ENCODE measurements at regions not wholly inside any gene's neighbourhood (a gene's known extent, or its start where the extent isn't known, plus 50 kb on each side); places are given as distances from the start of the nearest gene placed in this dataset.
A peak's percentile ranks its signal among the peaks of the same experiment; 100 is the strongest.

DNA sequence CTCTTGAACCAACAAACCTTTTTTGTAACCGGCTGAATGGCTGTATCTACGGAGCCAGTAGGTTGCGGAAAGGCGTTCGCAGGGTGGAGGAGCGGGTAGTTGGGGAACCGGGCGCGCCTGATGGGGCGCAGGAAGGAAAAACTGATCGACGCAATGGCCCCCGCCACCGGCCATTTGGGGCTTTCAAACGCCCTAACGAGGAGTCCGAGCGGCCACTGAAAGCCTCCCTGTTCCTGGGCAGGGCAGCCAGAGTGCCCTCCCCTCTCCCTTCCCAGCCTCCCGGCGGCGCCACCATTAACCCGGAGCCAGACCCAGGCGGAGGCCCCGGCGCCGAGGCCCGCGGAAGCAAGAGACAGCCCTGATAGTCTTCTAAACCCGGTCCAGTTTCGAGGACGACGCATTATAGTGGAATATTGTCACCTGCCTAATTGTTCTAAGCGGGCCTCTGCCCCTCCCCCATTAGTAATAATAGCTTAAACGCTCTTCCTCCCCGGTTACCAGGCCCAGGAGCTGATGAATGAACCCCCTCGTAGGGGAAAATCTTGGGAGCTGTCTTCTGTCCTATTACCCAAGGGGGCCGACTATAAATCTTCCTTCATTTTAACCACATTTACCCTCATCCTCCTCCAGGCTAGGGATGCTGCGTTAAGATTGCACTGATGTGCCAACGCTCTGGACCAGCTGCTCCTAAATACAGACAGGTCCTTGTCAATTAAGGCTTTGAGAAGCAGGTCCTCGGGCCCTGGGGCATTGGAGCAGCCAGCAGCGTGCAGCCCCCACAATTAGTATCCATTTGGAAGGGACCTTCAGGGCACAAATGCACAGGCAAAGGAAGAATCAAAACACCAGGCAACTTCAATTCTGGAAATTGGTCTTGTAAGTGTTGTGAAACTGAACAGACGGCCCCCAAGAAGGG is 61.6 kb upstream of the TMEM33 start:
- H3K27ac Mint-ChIP-seq, result no peak overlapping the region
- no peak for DNase-seq
- no peak for ATAC-seq
- H3K4me3 Mint-ChIP-seq, result no peak overlapping the region
- H3K36me3 Mint-ChIP-seq (ENCODE audit: low read depth), result no peaks in the 10 kb centered on the region
- peaks cover 90% of the 10 kb centered on the region for H3K27me3 Mint-ChIP-seq
- H3K9me3 ChIP-seq (ENCODE audit: control insufficient read depth, low read length, poor library complexity, severe bottlenecking), result no peaks in the 10 kb centered on the region
- H3K4me1 Mint-ChIP-seq, result peaks cover 4% of the 10 kb centered on the region

DNA sequence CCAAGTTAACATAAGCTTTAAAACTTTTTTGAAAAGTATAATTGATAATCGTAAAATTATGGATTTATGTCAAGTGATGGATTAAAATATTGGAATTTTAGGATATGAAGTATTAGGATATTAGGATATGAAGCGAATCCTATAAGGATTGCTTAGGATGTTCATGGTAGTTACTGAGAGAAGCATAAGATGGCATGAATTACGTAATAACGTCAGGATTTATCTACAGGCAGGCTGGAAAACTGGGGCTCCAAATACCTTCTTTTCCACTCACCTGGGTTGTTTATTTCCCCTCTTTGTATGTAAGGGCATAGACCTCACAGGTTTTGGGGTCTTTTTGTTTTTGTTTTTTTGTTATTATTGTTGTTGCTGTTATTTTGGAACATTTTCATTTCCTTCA is 65.2 kb upstream of the TMEM33 start:
- ATAC-seq (no peak), DNase-seq (no peak)
- H3K27ac Mint-ChIP-seq, result no peak overlapping the region
- peaks cover 8% of the 10 kb centered on the region for H3K4me1 Mint-ChIP-seq
- H3K27me3 Mint-ChIP-seq, result peaks cover 85% of the 10 kb centered on the region
- H3K9me3 ChIP-seq (ENCODE audit: control insufficient read depth, low read length, poor library complexity, severe bottlenecking), result no peaks in the 10 kb centered on the region
- no peak overlapping the region for H3K4me3 Mint-ChIP-seq
- H3K36me3 Mint-ChIP-seq (ENCODE audit: low read depth), result peaks cover 3% of the 10 kb centered on the region

DNA sequence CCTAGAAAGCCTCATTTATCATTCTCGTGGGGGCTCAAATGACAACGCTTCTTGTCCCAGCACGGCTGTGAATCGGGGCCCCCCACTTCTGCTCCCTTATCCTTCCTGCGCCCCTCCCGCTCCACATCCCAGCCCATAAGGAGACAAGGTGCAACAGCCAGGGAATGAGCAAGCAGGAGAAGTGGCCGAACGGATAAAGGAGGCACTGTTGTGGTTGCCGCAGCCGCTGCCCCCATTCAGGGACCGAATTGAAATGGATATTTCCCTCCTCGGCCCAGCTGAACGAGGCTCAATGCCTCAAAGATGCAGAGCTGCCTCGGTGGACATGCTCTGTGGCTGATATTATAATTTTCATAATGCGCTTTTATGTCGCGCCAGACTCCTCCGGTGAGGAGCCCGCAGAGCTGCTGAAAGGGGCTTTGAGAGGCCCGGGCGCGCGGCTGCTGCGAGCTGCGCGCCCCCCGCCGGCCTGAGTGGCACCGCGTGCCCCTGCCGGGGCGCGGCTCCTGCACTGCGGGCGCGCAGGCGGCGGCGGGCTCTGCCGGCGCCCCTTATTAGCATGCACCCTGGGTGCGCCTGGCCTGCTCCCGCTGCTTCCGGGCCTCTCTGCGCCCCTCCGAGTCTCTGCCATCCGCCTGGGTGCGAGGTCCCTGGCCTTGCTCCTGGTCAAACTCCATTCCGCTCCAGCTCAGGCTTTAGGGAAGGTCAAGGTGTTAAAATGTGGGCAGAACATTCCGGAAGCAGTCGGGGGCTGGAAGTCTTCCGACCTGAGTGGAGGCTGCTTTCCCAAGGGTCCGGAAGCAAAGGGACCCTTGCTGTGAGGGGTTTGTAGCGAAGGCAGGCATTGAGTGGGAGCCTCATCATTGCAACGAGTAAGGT is 68.2 kb upstream of the TMEM33 start:
- ATAC-seq, result no peak
- no peak for DNase-seq
- Mint-ChIP-seq H3K27ac (no peak overlapping the region), H3K36me3 (ENCODE audit: low read depth) (peaks cover 3% of the 10 kb centered on the region), H3K4me3 (peak overlapping the region; percentile 67), H3K27me3 (peaks cover 76% of the 10 kb centered on the region), H3K4me1 (peaks cover 12% of the 10 kb centered on the region)
- no peaks in the 10 kb centered on the region for H3K9me3 ChIP-seq (ENCODE audit: control insufficient read depth, low read length, poor library complexity, severe bottlenecking)

DNA sequence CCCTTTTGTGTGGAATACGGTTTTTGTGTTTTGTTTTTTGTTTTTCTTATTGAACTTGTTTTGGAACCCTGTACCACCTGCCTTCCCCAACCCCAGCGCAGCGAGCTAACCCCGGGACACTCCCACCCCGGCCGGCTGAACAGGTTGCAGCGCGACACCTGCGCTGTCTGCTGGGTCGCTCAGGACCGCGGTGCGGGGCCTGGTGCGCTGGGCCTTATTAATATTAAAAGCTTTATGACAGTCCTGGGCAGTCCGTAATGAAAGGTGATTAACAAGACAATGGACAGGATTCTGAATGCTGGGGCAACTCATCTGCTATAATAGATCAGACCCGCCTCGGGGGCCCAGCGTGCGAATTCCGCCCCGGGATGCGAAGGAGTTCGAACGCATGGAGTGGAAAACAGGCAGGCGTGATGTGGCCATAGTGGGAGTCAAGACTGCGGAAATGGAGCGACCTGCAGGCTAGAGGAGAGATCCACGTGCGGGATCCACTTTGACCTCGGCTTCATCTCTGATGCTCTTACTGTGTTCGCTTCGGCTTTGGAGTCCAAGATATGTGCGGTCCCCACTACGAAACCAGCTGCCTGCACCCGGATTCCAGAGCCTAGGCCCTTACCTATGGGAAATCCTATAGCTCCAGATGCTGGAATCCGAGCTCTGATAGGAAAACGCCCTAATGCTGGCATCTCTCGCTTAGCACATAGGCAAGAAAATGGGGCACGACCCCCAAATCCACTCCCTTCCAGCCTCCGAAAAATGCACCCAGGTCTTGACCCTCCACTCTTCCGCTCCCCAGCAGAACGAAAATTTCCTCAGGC is 69.0 kb upstream of the TMEM33 start:
- Mint-ChIP-seq H3K27me3 (peaks cover 75% of the 10 kb centered on the region), H3K4me3 (peak overlapping the region; percentile 15), H3K4me1 (peaks cover 12% of the 10 kb centered on the region), H3K27ac (no peak overlapping the region), H3K36me3 (ENCODE audit: low read depth) (peaks cover 3% of the 10 kb centered on the region)
- H3K9me3 ChIP-seq (ENCODE audit: control insufficient read depth, low read length, poor library complexity, severe bottlenecking), result no peaks in the 10 kb centered on the region
- DNase-seq, result no peak
- ATAC-seq, result no peak

DNA sequence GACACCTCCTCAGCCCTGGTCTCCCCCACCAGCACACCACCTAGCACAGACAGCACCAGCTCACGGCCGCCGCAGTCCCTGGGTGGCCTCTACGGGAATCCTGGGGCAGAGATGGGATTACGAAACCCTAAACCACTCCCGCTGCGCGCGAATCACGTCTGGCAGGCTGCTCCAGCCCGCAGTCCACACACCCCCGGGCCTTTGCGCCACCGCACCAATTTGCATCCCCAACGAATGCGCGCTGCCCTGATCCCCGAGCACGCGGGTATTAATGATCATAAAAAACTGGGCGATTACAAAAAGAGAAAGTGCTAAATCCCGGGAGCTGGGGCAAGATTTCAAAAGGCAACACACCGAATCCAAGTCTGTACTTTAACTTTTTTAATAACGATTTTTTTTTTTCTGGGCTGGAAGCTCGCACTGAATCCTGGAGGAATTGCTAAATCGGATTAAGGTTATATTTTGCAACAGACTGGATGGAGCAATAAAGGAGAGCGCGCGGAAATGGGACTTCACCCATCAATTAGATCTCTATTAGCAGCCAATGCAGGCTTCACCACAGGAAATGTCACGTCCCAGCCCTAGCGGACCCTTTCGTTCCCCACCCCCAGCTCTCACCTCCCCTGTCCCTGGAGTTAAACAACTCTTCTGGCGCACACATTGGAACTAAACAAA is 69.8 kb upstream of the TMEM33 start:
- peaks cover 3% of the 10 kb centered on the region for H3K36me3 Mint-ChIP-seq (ENCODE audit: low read depth)

DNA sequence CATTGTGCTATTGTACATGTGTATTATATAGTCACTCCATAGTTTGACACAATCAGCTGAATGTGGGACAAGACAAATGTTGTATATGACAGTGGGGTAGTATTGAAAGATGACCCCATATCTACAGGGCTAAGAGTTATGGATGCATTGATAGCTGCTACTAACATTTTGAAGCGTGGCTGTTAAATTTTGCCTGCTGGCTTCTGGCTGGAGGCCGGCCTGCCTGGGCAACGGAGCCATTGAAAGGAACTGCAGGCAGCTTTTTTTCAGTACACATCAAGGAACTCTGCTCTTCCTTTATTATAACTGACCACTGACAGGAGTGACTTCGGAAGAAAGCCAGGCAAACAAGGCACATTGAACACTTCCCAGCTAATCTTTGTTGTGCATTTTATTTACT is 76.1 kb upstream of the TMEM33 start:
- Mint-ChIP-seq H3K27me3 (peaks cover 58% of the 10 kb centered on the region), H3K36me3 (ENCODE audit: low read depth) (no peaks in the 10 kb centered on the region), H3K27ac (no peak overlapping the region), H3K4me1 (peaks cover 4% of the 10 kb centered on the region), H3K4me3 (no peak overlapping the region)
- DNase-seq, result no peak
- H3K9me3 ChIP-seq (ENCODE audit: control insufficient read depth, low read length, poor library complexity, severe bottlenecking), result no peaks in the 10 kb centered on the region
- no peak for ATAC-seq

More for the DNA sequence above, 69.8 kb upstream of the TMEM33 start:
- no peak for DNase-seq
- H3K9me3 ChIP-seq (ENCODE audit: control insufficient read depth, low read length, poor library complexity, severe bottlenecking), result no peaks in the 10 kb centered on the region
- ATAC-seq, result no peak
- H3K4me1 Mint-ChIP-seq, result peaks cover 12% of the 10 kb centered on the region
- H3K4me3 Mint-ChIP-seq, result no peak overlapping the region
- peaks cover 71% of the 10 kb centered on the region for H3K27me3 Mint-ChIP-seq
- H3K27ac Mint-ChIP-seq, result no peak overlapping the region

DNA sequence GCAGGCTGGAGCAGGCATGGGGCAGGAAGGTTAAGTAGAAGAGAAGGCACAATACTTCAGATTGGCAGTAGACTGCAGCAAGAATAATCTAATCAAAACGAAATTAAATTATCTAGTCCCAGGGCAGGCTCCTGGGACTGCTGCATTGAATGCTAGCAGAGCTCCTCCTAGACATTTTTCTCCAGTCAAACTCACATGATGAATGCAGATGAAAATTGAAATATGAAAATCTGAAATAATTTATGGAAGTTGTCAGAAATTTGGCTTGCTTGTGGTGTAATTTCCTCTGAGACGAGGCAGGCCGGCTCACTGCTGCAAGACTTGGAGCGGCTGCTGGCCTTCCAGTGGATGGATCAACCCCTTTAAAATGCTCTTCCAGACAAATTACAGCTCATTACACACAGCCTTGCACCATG is 78.0 kb upstream of the TMEM33 start:
- DNase-seq (no peak), ATAC-seq (no peak)
- H3K27me3 Mint-ChIP-seq, result peaks cover 60% of the 10 kb centered on the region

DNA sequence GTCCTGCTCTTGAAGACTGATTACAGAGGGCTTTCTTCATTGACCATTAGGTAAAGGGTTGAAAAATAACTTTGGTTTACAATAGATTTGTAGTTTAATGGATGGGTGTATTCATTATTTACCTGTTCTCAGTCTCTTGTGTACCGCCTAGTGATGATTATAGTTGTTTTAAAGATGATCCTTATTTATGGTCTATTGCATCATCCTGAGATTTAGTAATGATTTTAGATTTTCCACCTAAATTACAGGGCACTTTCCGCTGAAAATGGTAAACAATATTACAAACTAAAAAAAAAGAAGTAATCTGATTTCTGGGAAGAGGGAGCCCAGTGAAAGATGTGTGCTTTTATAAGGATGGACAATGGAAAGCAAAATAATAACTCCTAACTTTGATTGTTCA is 78.4 kb upstream of the TMEM33 start:
- Mint-ChIP-seq H3K36me3 (ENCODE audit: low read depth) (no peaks in the 10 kb centered on the region), H3K4me1 (no peaks in the 10 kb centered on the region), H3K27me3 (peaks cover 60% of the 10 kb centered on the region), H3K4me3 (no peak overlapping the region), H3K27ac (no peak overlapping the region)
- ATAC-seq (no peak), DNase-seq (no peak)
- H3K9me3 ChIP-seq (ENCODE audit: control insufficient read depth, low read length, poor library complexity, severe bottlenecking), result no peaks in the 10 kb centered on the region

More for the DNA sequence above, 78.0 kb upstream of the TMEM33 start:
- H3K9me3 ChIP-seq (ENCODE audit: control insufficient read depth, low read length, poor library complexity, severe bottlenecking), result no peaks in the 10 kb centered on the region
- H3K27ac Mint-ChIP-seq, result no peak overlapping the region
- no peaks in the 10 kb centered on the region for H3K36me3 Mint-ChIP-seq (ENCODE audit: low read depth)
- no peak overlapping the region for H3K4me3 Mint-ChIP-seq
- no peaks in the 10 kb centered on the region for H3K4me1 Mint-ChIP-seq

DNA sequence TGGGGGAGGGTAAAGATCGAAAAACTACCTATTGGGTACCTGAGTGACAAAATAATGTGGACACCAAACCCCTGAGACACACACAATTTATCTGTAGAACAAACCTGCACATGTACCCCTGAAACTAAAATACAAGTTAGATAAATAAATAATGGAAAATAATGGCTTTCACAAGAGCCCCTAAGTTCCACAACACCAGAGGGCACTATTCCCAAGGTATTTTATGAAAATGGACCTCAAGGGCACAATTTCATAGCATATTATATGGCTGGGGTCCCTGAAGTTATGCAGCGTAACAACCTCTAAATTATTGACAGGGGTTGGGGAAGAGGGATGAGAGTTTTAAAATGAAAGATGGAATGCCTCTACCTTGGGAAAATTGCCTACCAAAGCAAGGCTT is 81.3 kb upstream of the TMEM33 start:
- Mint-ChIP-seq H3K36me3 (ENCODE audit: low read depth) (no peaks in the 10 kb centered on the region), H3K27ac (no peak overlapping the region), H3K4me1 (no peaks in the 10 kb centered on the region), H3K4me3 (no peak overlapping the region), H3K27me3 (peaks cover 57% of the 10 kb centered on the region)
- DNase-seq, result no peak
- ATAC-seq, result no peak
- no peaks in the 10 kb centered on the region for H3K9me3 ChIP-seq (ENCODE audit: control insufficient read depth, low read length, poor library complexity, severe bottlenecking)

DNA sequence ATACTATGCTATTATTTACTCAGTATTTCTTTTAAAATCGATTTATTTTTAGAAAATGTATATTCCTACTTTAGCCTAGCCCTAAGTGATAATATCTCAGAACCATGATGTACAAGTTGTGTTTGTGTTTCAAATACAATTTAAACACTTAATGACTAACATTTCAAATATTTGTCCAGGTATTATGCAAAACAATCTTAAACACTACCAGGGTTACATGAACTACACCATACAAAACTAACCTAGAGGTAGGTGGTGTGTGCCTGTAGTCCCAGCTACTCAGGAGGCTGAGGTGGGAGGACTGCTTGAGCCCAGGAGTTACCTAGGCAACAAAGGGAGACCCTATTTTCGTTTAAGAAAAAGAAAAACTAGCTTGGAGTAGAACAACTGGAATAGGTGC is 83.0 kb upstream of the TMEM33 start:
- Mint-ChIP-seq H3K27me3 (peaks cover 49% of the 10 kb centered on the region), H3K4me1 (no peaks in the 10 kb centered on the region)
- DNase-seq, result no peak

DNA sequence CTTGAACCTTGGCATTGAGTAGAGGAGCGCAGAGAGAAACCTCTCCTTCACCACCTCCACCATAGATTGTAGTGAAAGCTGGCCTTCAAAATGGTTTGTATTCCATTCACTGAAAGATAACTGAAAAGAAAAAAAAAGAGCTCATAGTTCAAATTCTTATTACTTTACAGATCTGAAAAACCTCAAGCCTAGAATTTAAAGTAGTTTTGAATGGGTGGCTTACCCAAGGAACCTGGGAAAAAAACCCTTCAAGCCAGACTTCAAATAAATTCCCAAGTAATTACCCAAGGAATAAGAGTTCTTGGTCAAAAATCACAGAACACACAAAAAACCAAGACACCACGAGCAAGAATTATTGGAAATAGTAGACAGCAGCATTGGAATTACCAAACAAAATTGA is 83.6 kb upstream of the TMEM33 start:
- no peaks in the 10 kb centered on the region for H3K36me3 Mint-ChIP-seq (ENCODE audit: low read depth)
- H3K9me3 ChIP-seq (ENCODE audit: control insufficient read depth, low read length, poor library complexity, severe bottlenecking), result no peaks in the 10 kb centered on the region
- no peaks in the 10 kb centered on the region for H3K4me1 Mint-ChIP-seq
- ATAC-seq, result no peak
- H3K27ac Mint-ChIP-seq, result no peak overlapping the region
- peaks cover 44% of the 10 kb centered on the region for H3K27me3 Mint-ChIP-seq
- no peak for DNase-seq
- no peak overlapping the region for H3K4me3 Mint-ChIP-seq

More for the DNA sequence above, 83.0 kb upstream of the TMEM33 start:
- Mint-ChIP-seq H3K36me3 (ENCODE audit: low read depth) (no peaks in the 10 kb centered on the region), H3K27ac (no peak overlapping the region), H3K4me3 (no peak overlapping the region)
- H3K9me3 ChIP-seq (ENCODE audit: control insufficient read depth, low read length, poor library complexity, severe bottlenecking), result no peaks in the 10 kb centered on the region
- no peak for ATAC-seq

DNA sequence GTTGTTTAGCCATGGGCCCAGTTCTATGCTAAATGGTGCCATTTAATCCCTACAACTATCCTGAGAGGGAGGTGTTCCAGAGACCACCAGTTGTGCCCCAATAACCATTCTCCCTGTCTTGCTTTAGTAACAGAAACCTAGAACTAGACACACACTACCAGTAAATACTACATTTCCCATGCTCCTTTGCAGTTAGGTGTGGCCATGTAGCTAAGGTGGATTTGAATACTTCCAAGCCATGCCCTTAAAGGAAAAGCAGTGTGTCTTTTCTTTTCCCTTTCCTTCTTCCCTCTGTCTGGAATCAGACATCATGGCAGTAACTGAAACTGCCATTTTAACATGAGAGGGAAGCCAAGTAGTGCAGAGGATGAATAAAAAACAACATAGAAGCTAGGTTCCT is 90.9 kb upstream of the TMEM33 start:
- Mint-ChIP-seq H3K27ac (no peak overlapping the region), H3K27me3 (peaks cover 26% of the 10 kb centered on the region), H3K4me3 (no peak overlapping the region), H3K4me1 (no peaks in the 10 kb centered on the region), H3K36me3 (ENCODE audit: low read depth) (no peaks in the 10 kb centered on the region)
- ATAC-seq (no peak), DNase-seq (no peak)
- H3K9me3 ChIP-seq (ENCODE audit: control insufficient read depth, low read length, poor library complexity, severe bottlenecking), result no peaks in the 10 kb centered on the region
